DMS 273 (cell line): ENCODE measurements at regions not wholly inside any gene's neighbourhood (a gene's known extent, or its start where the extent isn't known, plus 50 kb on each side); places are given as distances from the start of the nearest gene placed in this dataset.
"Not testable (repeated sequence)": the region's sequence is repeated elsewhere in the genome, so short reads cannot be mapped to it uniquely, and the experiment has no call there.

Source experiments
- DNase-seq: peaks from one replicate; lab custom pipeline; 2025; ENCODE audit not compliant: unreplicated experiment; lab: John Stamatoyannopoulos, UW

GRCh38 chr5:166291800-166292199 lies 1999.6 kb upstream of the WWC1 start:
- DNase-seq = not testable (repeated sequence)

- DNase-seq = no peak
These were observed 1997.6 kb upstream of the WWC1 start for GRCh38 chr5:166293892-166294291.

- DNase-seq = no peak
These were observed 1989.3 kb upstream of the WWC1 start for GRCh38 chr5:166302166-166302565.

- DNase-seq = no peak
These were observed 1974.0 kb upstream of the WWC1 start for GRCh38 chr5:166317425-166317824.

- DNase-seq = no peak
These were observed 1970.4 kb upstream of the WWC1 start for GRCh38 chr5:166320920-166321480.

GRCh38 chr5:166324372-166324771 lies 1967.1 kb upstream of the WWC1 start:
- DNase-seq = no peak

GRCh38 chr5:166329149-166329800 lies 1962.2 kb upstream of the WWC1 start:
- no peak for DNase-seq

GRCh38 chr5:166330036-166330435 lies 1961.4 kb upstream of the WWC1 start:
- no peak for DNase-seq

GRCh38 chr5:166331521-166331920 lies 1959.9 kb upstream of the WWC1 start:
- DNase-seq = no peak

- DNase-seq = no peak
These were observed 1952.6 kb upstream of the WWC1 start for GRCh38 chr5:166338801-166339200.

GRCh38 chr5:166340039-166340438 lies 1951.4 kb upstream of the WWC1 start:
- peak; percentile 2 for DNase-seq

GRCh38 chr5:166341740-166342337 lies 1949.6 kb upstream of the WWC1 start:
- DNase-seq = peak; percentile 28

- no peak for DNase-seq
These were observed 1949.0 kb upstream of the WWC1 start for GRCh38 chr5:166342402-166342801.

- no peak for DNase-seq
These were observed 1944.6 kb upstream of the WWC1 start for GRCh38 chr5:166346726-166347374.

- no peak for DNase-seq
These were observed 1942.4 kb upstream of the WWC1 start for GRCh38 chr5:166349046-166349445.

GRCh38 chr5:166353580-166353979 lies 1937.9 kb upstream of the WWC1 start:
- no peak for DNase-seq

- no peak for DNase-seq
These were observed 1937.1 kb upstream of the WWC1 start for GRCh38 chr5:166354332-166354731.

GRCh38 chr5:166356096-166356495 lies 1935.3 kb upstream of the WWC1 start:
- no peak for DNase-seq

- DNase-seq = no peak
These were observed 1933.2 kb upstream of the WWC1 start for GRCh38 chr5:166358127-166358830.

GRCh38 chr5:166363087-166363760 lies 1928.2 kb upstream of the WWC1 start:
- no peak for DNase-seq

GRCh38 chr5:166365164-166365563 lies 1926.3 kb upstream of the WWC1 start:
- no peak for DNase-seq
